ENCODE measurements at regions not wholly inside any gene's neighbourhood (a gene's known extent, or its start where the extent isn't known, plus 50 kb on each side); places are given as distances from the start of the nearest gene placed in this dataset.

DNA sequence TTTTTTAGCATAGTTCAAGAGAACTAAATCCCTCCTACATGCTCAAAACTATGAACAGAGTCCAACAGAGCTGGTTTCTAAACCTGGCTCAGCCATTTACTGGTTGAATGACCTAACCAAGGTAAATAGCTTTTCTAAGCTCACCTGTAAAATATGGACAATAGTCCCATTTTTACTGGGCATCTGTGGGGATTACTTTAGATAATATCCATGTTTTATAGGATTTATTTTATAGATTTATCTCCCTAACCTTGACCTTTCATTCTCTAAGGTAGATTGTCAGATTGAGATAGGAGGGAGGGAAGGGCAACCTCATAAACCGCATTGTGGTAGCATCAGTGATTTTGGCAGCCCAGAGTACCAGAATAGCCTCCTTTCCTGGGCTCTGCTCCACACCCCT, 178.5 kb upstream of the TOX3 start:
- no peak overlapping the region for H3K27ac ChIP-seq
- TF ChIP-seq ZFX (IDR thresholded peaks at IDR 0.05) (no peak), CTCF (conservative IDR thresholded peaks at IDR 0.05) (no peak)

DNA sequence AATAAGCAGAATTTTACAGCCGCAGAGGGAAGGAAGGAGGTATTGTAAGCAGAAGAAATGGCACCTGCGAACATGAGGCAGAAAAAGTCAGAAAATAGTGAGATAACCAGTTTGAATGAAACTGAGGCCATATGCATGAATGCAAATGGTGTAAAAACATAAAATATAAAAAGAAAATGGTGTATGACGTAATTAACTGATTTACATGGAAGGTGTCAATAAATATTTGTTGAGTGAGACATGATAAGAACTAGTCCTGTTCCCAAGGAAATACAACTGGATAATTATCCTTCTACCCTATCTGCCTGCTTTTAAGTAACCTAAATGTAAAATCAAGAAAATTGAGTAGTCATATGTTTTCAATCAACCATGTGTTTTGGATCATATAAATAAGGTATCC, 178.1 kb upstream of the TOX3 start:
- no peak overlapping the region for H3K27ac ChIP-seq
- no peak for TF ChIP-seq CTCF (conservative IDR thresholded peaks at IDR 0.05)
- no peak for TF ChIP-seq ZFX (IDR thresholded peaks at IDR 0.05)

DNA sequence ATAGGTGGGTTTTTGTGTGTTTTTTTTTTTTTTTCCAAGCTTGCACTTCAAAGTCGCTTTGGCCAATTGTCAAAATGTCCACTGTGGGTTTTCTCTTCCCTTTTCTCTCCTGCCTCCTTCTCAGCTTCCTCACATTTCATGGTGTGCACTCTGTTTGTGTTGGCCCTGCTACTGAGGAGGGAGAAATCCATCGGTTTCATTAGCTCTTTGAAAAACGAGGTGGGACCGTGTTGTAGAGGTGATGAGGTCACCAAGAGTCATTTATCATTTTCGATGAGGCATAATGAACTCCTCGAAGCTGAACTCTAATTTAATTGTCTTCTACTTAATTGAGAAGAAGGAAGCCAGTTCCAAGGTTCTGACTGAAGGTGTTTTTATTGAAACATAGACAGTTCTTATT, 174.4 kb upstream of the TOX3 start:
- TF ChIP-seq CTCF (conservative IDR thresholded peaks at IDR 0.05) (no peak), ZFX (IDR thresholded peaks at IDR 0.05) (no peak)
- H3K27ac ChIP-seq: no peak overlapping the region

DNA sequence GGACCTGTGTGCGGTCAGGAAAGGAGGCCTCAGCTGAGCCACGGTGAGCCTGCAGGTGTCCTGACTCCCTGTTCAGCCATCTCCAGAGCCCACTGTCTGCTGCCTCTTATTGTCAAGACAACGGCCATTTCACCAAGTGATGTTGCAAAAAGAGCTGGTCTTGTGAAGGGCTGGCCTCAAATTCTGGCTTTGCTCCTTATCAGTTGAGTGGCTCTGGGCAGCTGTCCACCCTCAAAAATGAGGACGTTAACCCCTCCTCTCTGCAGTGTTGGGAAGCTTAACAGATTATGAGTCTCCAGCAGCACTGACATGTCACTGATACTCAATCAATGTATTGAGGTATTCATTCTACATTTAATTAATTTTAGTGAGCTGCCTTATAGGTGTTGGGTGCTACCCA, 171.1 kb upstream of the TOX3 start:
- no peak overlapping the region for H3K27ac ChIP-seq
- no peak for TF ChIP-seq CTCF (conservative IDR thresholded peaks at IDR 0.05)

DNA sequence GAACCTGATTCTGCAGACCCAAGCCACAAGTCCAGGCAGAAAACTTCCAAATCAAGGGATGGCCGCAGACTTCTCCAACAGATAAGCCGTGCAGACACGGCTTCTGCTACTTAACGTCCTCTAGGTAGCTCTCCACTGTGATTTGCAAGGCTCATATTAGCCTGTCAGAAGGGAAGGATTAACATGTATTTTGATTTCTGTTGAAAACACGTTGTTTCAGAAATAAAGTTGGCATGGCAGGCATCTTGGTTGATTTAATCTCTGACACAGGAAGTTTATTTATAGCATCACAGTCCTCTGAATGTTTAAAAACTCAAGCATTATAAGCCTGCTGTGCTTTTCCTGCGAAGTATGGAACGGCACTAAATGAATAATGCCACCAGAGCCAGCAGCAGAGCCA, 166.8 kb upstream of the TOX3 start:
- TF ChIP-seq CTCF (conservative IDR thresholded peaks at IDR 0.05) (no peak), ZFX (IDR thresholded peaks at IDR 0.05) (no peak)
- H3K27ac ChIP-seq: no peak overlapping the region

GRCh38 chr16:52709306-52709705, 162.4 kb upstream of the TOX3 start:
- no peak overlapping the region for H3K27ac ChIP-seq
- TF ChIP-seq ZFX (IDR thresholded peaks at IDR 0.05) (no peak), CTCF (conservative IDR thresholded peaks at IDR 0.05) (peak; percentile 10; the same call in 1 of the 2 replicates)

- TF ChIP-seq CTCF (conservative IDR thresholded peaks at IDR 0.05) (no peak), ZFX (IDR thresholded peaks at IDR 0.05) (no peak)
- H3K27ac ChIP-seq: no peak overlapping the region
Measured at GRCh38 chr16:52708476-52708875, 161.5 kb upstream of the TOX3 start.

Measured in C4-2B (cell line).